GM06990 (cell line): ENCODE measurements at regions not wholly inside any gene's neighbourhood (a gene's known extent, or its start where the extent isn't known, plus 50 kb on each side); places are given as distances from the start of the nearest gene placed in this dataset.

Experiments used
- DNase-seq: peaks from one replicate; pipeline ENCODE4 v3.0.0-alpha.2; 2011; ENCODE audit not compliant: insufficient read length; ENCODE audit errors: extremely low read depth
- H3K27me3 ChIP-seq: replicated peaks from 2 replicates; pipeline ENCODE4 v1.6.0; 2011; ENCODE audit warnings: low read length; ENCODE audit not compliant: control insufficient read depth, insufficient read depth
- H3K36me3 ChIP-seq: 2 replicates; pipeline ENCODE4 v1.5.1; 2011; ENCODE audit warnings: low read length; ENCODE audit not compliant: control insufficient read depth, insufficient read depth
- H3K4me3 ChIP-seq: replicated peaks from 2 replicates; pipeline ENCODE4 v1.5.1; 2011; ENCODE audit warnings: low read depth, mild to moderate bottlenecking, control low read depth, low read length
- CTCF ChIP-seq: IDR thresholded peaks from 2 replicates; pipeline ENCODE4 v1.5.1; 2011; ENCODE audit warnings: low read length, control low read depth, mild to moderate bottlenecking, inconsistent platforms; ENCODE audit not compliant: insufficient read depth, poor library complexity, severe bottlenecking

- no peaks in the 10 kb centered on the region for H3K27me3 ChIP-seq
- no peak for DNase-seq
- H3K36me3 ChIP-seq, result no peaks in the 10 kb centered on the region
- TF ChIP-seq CTCF, result no peak
- H3K4me3 ChIP-seq, result no peak overlapping the region
Observed at GRCh38 chr2:41717839-41718238, 330.0 kb upstream of the PKDCC start.

GRCh38 chr2:41718705-41719104 is 329.1 kb upstream of the PKDCC start:
- no peaks in the 10 kb centered on the region for H3K36me3 ChIP-seq
- no peak for TF ChIP-seq CTCF
- DNase-seq, result no peak
- H3K4me3 ChIP-seq, result no peak overlapping the region
- no peaks in the 10 kb centered on the region for H3K27me3 ChIP-seq

DNA sequence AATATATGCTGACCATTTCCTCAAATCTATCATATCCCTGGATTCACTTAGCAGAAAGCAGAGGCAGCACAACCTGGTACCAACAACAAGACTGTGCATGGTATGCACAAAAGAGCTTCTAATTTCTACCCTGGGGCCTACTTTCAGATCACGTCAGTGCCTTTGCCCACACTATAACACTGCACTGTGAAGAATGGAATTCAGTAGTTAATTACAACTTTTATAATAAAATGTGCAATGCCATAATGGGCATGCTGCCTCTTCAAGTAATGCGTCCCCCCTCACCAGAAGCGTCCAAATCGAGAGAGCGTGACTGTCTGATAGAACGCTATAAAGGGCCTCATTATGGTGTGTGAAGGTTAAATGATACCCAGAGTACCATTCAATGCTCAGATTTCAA is 328.1 kb upstream of the PKDCC start:
- Histone ChIP-seq H3K27me3 (no peaks in the 10 kb centered on the region), H3K36me3 (no peaks in the 10 kb centered on the region), H3K4me3 (no peak overlapping the region)
- TF ChIP-seq CTCF, result no peak
- DNase-seq, result no peak

GRCh38 chr2:41720331-41721251 is 327.2 kb upstream of the PKDCC start:
- Histone ChIP-seq H3K4me3 (no peak overlapping the region), H3K27me3 (no peaks in the 10 kb centered on the region), H3K36me3 (no peaks in the 10 kb centered on the region)
- DNase-seq, result no peak
- TF ChIP-seq CTCF, result no peak

DNA sequence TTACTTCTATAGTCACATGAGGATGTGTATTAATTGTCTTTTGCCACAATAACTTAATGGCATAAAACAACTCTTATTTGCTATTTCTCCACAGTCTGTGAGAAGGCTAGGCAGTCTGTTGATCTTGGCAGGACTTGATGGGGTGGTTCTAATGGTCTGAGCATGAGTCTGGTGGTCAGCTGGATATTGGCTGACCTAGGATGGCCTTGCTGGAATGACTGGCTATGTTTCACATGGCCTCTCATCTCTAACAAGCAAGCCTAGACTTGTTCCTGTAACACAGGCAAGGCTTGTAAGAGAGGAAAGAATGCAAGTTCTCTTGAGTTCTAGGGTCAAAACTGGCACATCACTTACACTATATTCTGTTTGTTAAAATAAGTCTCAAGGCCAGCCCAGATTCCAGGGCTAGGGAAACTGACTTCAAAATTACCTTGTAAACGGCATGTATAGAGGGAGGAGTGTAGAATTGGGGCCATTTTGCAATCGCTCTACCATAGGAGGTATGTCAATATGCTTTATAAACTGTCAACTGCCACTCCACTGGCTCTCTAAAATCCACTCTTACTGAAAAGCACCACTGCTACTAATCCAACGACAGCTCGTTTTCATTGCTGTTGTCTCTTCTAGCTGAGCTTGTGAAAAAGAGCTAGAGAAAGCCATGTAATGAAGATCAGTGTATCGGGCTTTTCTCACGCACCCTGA is 325.0 kb upstream of the PKDCC start:
- Histone ChIP-seq H3K36me3 (no peaks in the 10 kb centered on the region), H3K4me3 (no peak overlapping the region), H3K27me3 (no peaks in the 10 kb centered on the region)
- DNase-seq, result no peak
- TF ChIP-seq CTCF, result no peak
